HepG2 (cell line): ENCODE measurements at regions not wholly inside any gene's neighbourhood (a gene's known extent, or its start where the extent isn't known, plus 50 kb on each side); places are given as distances from the start of the nearest gene placed in this dataset.

Experiments used
- ATAC-seq: fragments of 200-7000 bp; cut with Tn5 transposase; 3 replicates; pipeline ENCODE4 v1.9.1; 2020; ENCODE audit warnings: mild to moderate bottlenecking, moderate library complexity
- BruUV-seq: library from RNA; stranded (reverse); fragments of 400-500 nt; replicated peaks from 2 replicates; lab custom pipeline; 2021; lab: Mats Ljungman, UMichigan
- CTCF ChIA-PET: fragments of 300-600 bp; formaldehyde crosslinking; extraction: SDS; loops from one replicate; lab custom pipeline; 2021; ENCODE audit warnings: low total read pairs, inconsistent platforms, low intra/inter-chr PET ratio; lab: Yijun Ruan, JAX
- POLR2A ChIA-PET: fragments of 350-600 bp; sonication (Branson Sonifier 250); formaldehyde crosslinking; loops from one replicate; lab custom pipeline; 2020; ENCODE audit warnings: antibody characterized with exemption, inconsistent platforms; lab: Yijun Ruan, JAX
- DNase-seq: peaks from one replicate; pipeline ENCODE4 v3.0.0-alpha.2; 2015; ENCODE audit warnings: low spot score
- FAIRE-seq: peaks from 3 replicates; lab custom pipeline; 2011; peaks lifted over from hg19 to GRCh38; lab: Jason Lieb, UNC
- H2AFZ ChIP-seq: one replicate; pipeline ENCODE4 v1.6.1; 2011; ENCODE audit warnings: low read length, inconsistent platforms
- H3K27ac ChIP-seq: fragments of 300-600 bp; 3 replicates; pipeline ENCODE4 v1.8.0; 2011; ENCODE audit warnings: mixed run types, mild to moderate bottlenecking, mixed read lengths, low read length, inconsistent platforms; ENCODE audit not compliant: insufficient read depth; ENCODE audit errors: extremely low read length
- H3K27me3 ChIP-seq, 2 experiments: fragments of 200-600 bp in 1 of 2; 2 replicates in 1 of 2; 3 replicates in 1 of 2; pipeline versions ENCODE4 v1.6.0 to v1.8.0; 2011; ENCODE audit warnings: low read length in 2 of 2, mild to moderate bottlenecking in 2 of 2, moderate library complexity in 2 of 2, inconsistent platforms in 1 of 2; ENCODE audit not compliant: insufficient read depth in 2 of 2, control insufficient read depth in 1 of 2
- H3K36me3 ChIP-seq, 2 experiments: fragments of 200-600 bp in 1 of 2; replicated peaks in 1 of 2; 2 replicates in 1 of 2; 3 replicates in 1 of 2; pipeline versions ENCODE4 v1.5.1 to v1.8.0; 2011; ENCODE audit warnings: low read length in 2 of 2, inconsistent platforms in 1 of 2; ENCODE audit not compliant: insufficient read depth in 2 of 2, control insufficient read depth in 1 of 2
- H3K4me1 ChIP-seq: 2 replicates; pipeline ENCODE4 v1.5.1; 2012; ENCODE audit warnings: low read length, inconsistent platforms; ENCODE audit not compliant: insufficient read depth
- H3K4me2 ChIP-seq: 2 replicates; pipeline ENCODE4 v1.6.0; 2011; ENCODE audit warnings: low read depth, low read length, inconsistent platforms
- H3K4me3 ChIP-seq, 3 experiments: fragments of 200-600 bp in 1 of 3; sonication (generic), shearing (Covaris generic) in 1 of 3; replicated peaks in 1 of 3; 2 replicates each; pipeline ENCODE4 v1.5.1; 2011 to 2016; ENCODE audit warnings: low read length in 3 of 3, inconsistent platforms in 2 of 3, low read depth in 2 of 3, mild to moderate bottlenecking in 2 of 3, control low read depth in 1 of 3, mixed read lengths in 1 of 3; ENCODE audit not compliant: insufficient read depth in 1 of 3
- H3K79me2 ChIP-seq: one replicate; pipeline ENCODE4 v1.6.1; 2011; ENCODE audit warnings: low read length, inconsistent platforms; ENCODE audit not compliant: insufficient read depth
- H3K9ac ChIP-seq: 2 replicates; pipeline ENCODE4 v1.6.0; 2011; ENCODE audit warnings: mild to moderate bottlenecking, low read depth, low read length, inconsistent platforms; ENCODE audit not compliant: insufficient read depth
- H3K9me3 ChIP-seq: 2 replicates; pipeline ENCODE4 v1.5.1; 2012; ENCODE audit warnings: mild to moderate bottlenecking, low read length
- H4K20me1 ChIP-seq: 2 replicates; pipeline ENCODE4 v1.6.0; 2011; ENCODE audit warnings: inconsistent platforms, mild to moderate bottlenecking, low read length, moderate library complexity; ENCODE audit not compliant: insufficient read depth
- ARNT ChIP-seq: fragments of 450-650 bp; IDR thresholded peaks from 2 replicates; pipeline ENCODE4 v1.6.1; 2017
- ATF7 ChIP-seq, 2 experiments: fragments of 450-650 bp in 1 of 2; sonication (generic) in 1 of 2; formaldehyde crosslinking in 1 of 2; IDR thresholded peaks; 2 replicates each; pipeline versions ENCODE4 v1.4.0 to v1.6.1; 2016 to 2020; ENCODE audit warnings: antibody characterized with exemption in 1 of 2, mild to moderate bottlenecking in 1 of 2, missing genetic modification reagents in 1 of 2
- CREB1 ChIP-seq, 2 experiments: fragments of 450-650 bp in 1 of 2; IDR thresholded peaks; 2 replicates each; pipeline ENCODE4 v1.6.1; 2016 to 2017; ENCODE audit warnings: control low read depth in 1 of 2, mild to moderate bottlenecking in 1 of 2, missing compliant biosample characterization in 1 of 2, missing genetic modification characterization in 1 of 2
- ETV6 ChIP-seq: sonication (generic); formaldehyde crosslinking; conservative IDR thresholded peaks from 2 replicates; pipeline ENCODE4 v1.4.0; 2020; ENCODE audit warnings: missing genetic modification reagents
- FOXP1 ChIP-seq, 2 experiments: fragments of 450-650 bp in 1 of 2; IDR thresholded peaks; 2 replicates each; pipeline ENCODE4 v1.6.1; 2017 to 2018; ENCODE audit warnings: antibody characterized with exemption in 1 of 2
- MIER3 ChIP-seq: IDR thresholded peaks from 2 replicates; pipeline ENCODE4 v1.6.1; 2016; ENCODE audit warnings: missing compliant biosample characterization, borderline replicate concordance
- NPAS2 ChIP-seq: sonication (generic); formaldehyde crosslinking; IDR thresholded peaks from 2 replicates; pipeline ENCODE4 v1.8.0; 2022; ENCODE audit warnings: mild to moderate bottlenecking, missing genetic modification reagents, borderline replicate concordance
- PAX8 ChIP-seq: sonication (generic); formaldehyde crosslinking; IDR thresholded peaks from 2 replicates; pipeline ENCODE4 v1.8.0; 2022; ENCODE audit warnings: mild to moderate bottlenecking, missing genetic modification reagents, borderline replicate concordance
- RAD21 ChIP-seq: fragments of 450-650 bp; formaldehyde crosslinking; IDR thresholded peaks from 2 replicates; pipeline ENCODE4 v1.5.0; 2020; ENCODE audit warnings: mild to moderate bottlenecking
- REPIN1 ChIP-seq: sonication (generic); formaldehyde crosslinking; IDR thresholded peaks from 2 replicates; pipeline ENCODE4 v1.8.0; 2022; ENCODE audit warnings: missing genetic modification reagents, low read depth, mild to moderate bottlenecking, borderline replicate concordance
- SMC3 ChIP-seq: IDR thresholded peaks from 2 replicates; pipeline ENCODE4 v1.6.1; 2011; ENCODE audit warnings: low read length, improper control_type of control experiment
- STAG1 ChIP-seq: sonication (generic); formaldehyde crosslinking; IDR thresholded peaks from 2 replicates; pipeline ENCODE4 v1.4.0; 2020; ENCODE audit warnings: missing genetic modification reagents
- TEAD3 ChIP-seq: optimal IDR thresholded peaks from 2 replicates; pipeline ENCODE3; 2016; ENCODE audit warnings: borderline replicate concordance
- ZNF207 ChIP-seq: fragments of 450-650 bp; IDR thresholded peaks from 2 replicates; pipeline ENCODE4 v1.6.1; 2016; ENCODE audit warnings: antibody characterized with exemption, borderline replicate concordance
- ZNF749 ChIP-seq: sonication (generic); formaldehyde crosslinking; IDR thresholded peaks from 2 replicates; pipeline ENCODE4 v1.8.0; 2022; ENCODE audit warnings: mild to moderate bottlenecking, missing genetic modification reagents, moderate library complexity, borderline replicate concordance
- ZSCAN25 ChIP-seq: sonication (generic); formaldehyde crosslinking; IDR thresholded peaks from 2 replicates; pipeline ENCODE4 v1.8.0; 2022; ENCODE audit warnings: mild to moderate bottlenecking, missing genetic modification reagents
- WGBS: methylation state at CpG from one replicate; pipeline ENCODE4 v1.1.6; 2017; ENCODE audit warnings: low lambda C conversion rate; 5-methylcytosine and 5-hydroxymethylcytosine counted together
- in situ Hi-C: cut with HindIII; loops from 2 replicates; pipeline ENCODE4 v1.10.0; 2017; ENCODE audit warnings: low pct_unique_long_range_greater_than_20kb; ENCODE audit not compliant: extremely low pct_ligation_motif_present
- intact Hi-C: fragments of 100-400 bp; cut with micrococcal nuclease; formaldehyde crosslinking; loops from one replicate; pipeline ENCODE4 v1.10.0; 2022; ENCODE audit not compliant: unreplicated experiment
- TF ChIP-seq, protein P1 (sequence below): fragments of 450-650 bp; IDR thresholded peaks from 2 replicates; pipeline ENCODE4 v1.6.1; 2016
- TF ChIP-seq, protein P2 (sequence below): sonication (generic); formaldehyde crosslinking; IDR thresholded peaks from 2 replicates; pipeline ENCODE4 v1.5.0; 2020; ENCODE audit warnings: missing genetic modification reagents

DNA sequence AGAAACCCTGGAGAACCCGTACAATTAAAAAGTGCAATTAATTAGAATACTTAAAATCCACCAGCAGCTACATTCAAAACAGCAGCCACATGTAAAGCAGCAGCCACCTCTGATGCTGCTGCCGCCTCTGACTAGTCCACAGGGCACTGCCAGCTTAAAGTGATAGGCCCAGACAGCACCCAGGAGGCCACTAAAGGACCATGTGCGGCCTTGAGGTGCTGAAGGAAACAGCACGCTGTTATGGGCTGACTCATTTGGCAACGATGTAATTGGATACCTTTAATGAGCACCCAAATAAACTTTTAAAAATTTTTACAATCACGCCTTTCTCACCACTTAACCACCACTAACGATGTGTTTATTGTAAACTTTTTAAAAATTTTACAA, 209.3 kb upstream of the NCKAP5 start (continued):
- no peak for TF ChIP-seq ZSCAN25
- TF ChIP-seq PAX8: no peak

DNA sequence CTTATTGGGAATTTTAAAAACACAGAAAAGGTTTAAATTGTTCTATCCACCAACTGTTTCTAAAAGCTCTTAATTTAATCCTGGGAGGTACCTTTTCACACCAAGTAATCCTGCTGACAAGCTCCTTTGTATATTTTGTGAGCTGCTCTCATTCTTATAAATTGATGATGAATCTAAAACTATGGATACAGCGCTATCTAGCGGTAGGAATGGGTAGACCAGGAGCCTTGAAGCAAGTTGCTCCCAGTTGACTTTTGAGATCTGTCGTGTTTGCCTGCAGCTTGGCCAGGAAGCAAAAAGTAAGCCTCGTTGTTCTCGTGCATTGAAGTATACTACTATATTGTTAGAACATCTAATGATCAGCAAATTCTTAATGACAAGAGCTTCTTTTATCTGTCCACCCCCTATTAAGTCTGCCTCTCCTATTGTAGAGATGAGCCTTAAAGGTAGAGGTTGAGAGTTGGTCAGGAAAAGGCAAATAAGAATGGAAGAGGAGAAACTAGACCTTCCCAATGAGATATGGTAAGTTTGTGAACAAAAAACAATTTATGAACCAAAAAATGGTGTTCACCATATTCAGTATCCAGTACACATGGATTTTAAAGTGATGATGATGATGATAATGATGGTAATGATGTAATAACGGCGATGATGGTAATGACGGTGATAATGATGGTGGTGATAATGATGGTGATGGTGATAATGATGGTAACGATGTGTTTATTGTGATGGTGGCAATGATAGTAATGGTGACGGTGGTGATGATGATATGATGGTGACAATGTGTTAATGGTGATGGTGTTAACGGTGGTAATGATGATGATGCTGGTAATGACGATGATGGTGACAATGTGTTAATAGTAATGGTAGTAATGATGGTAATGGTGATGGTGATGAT, 212.1 kb upstream of the NCKAP5 start:
- no peak overlapping the region for H2AFZ ChIP-seq
- CTCF ChIA-PET: interaction anchor here (1.4 kb wide), 2 partner anchors 261 to 1233 kb away, joined by 5 to 8 read pairs; no protein-coding TSS in a partner anchor
- H3K9ac ChIP-seq: no peak overlapping the region
- H3K4me3 ChIP-seq: no peak overlapping the region
- FAIRE-seq (peak; percentile 86), DNase-seq (peak; percentile 70), ATAC-seq (peak; percentile 83)
- no peak overlapping the region for H3K4me2 ChIP-seq
- no peaks in the 10 kb centered on the region for H4K20me1 ChIP-seq
- POLR2A ChIA-PET: no interaction called here
- in situ Hi-C loops: loop anchor here (5.0 kb wide), 1 partner anchor 263 kb away; no protein-coding TSS in a partner anchor
- intact Hi-C loops: loop anchor here (1.0 to 2.0 kb wide), 3 partner anchors 261 to 1234 kb away; no protein-coding TSS in a partner anchor
- peaks cover 0 to 5% of the 10 kb centered on the region in 2 experiments; a peak in 2 of 5 replicates for H3K27me3 ChIP-seq
- WGBS: 31% methylated on average over 12 of the region's 12 CpGs
- no peak overlapping the region for H3K27ac ChIP-seq
- no peaks in the 10 kb centered on the region for H3K36me3 ChIP-seq
- H3K79me2 ChIP-seq: no peaks in the 10 kb centered on the region
- peaks cover 9% of the 10 kb centered on the region for H3K4me1 ChIP-seq
- no peaks in the 10 kb centered on the region for H3K9me3 ChIP-seq
- no TSS peak for BruUV-seq
- TF ChIP-seq STAG1 (CRISPR knock-in tag): peak; percentile 82
- TF ChIP-seq ARNT: no peak
- peak; percentile 100 for TF ChIP-seq TEAD3 (CRISPR knock-in tag)
- no peak for TF ChIP-seq ZNF749 (CRISPR knock-in tag)
- TF ChIP-seq, protein P1, sequence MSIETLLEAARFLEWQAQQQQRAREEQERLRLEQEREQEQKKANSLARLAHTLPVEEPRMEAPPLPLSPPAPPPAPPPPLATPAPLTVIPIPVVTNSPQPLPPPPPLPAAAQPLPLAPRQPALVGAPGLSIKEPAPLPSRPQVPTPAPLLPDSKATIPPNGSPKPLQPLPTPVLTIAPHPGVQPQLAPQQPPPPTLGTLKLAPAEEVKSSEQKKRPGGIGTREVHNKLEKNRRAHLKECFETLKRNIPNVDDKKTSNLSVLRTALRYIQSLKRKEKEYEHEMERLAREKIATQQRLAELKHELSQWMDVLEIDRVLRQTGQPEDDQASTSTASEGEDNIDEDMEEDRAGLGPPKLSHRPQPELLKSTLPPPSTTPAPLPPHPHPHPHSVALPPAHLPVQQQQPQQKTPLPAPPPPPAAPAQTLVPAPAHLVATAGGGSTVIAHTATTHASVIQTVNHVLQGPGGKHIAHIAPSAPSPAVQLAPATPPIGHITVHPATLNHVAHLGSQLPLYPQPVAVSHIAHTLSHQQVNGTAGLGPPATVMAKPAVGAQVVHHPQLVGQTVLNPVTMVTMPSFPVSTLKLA: peak; percentile 24; the same call in 1 of the 2 replicates
- peak; percentile 59 for TF ChIP-seq SMC3
- TF ChIP-seq, protein P2, sequence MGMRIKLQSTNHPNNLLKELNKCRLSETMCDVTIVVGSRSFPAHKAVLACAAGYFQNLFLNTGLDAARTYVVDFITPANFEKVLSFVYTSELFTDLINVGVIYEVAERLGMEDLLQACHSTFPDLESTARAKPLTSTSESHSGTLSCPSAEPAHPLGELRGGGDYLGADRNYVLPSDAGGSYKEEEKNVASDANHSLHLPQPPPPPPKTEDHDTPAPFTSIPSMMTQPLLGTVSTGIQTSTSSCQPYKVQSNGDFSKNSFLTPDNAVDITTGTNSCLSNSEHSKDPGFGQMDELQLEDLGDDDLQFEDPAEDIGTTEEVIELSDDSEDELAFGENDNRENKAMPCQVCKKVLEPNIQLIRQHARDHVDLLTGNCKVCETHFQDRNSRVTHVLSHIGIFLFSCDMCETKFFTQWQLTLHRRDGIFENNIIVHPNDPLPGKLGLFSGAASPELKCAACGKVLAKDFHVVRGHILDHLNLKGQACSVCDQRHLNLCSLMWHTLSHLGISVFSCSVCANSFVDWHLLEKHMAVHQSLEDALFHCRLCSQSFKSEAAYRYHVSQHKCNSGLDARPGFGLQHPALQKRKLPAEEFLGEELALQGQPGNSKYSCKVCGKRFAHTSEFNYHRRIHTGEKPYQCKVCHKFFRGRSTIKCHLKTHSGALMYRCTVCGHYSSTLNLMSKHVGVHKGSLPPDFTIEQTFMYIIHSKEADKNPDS (CRISPR knock-in tag): no peak
- TF ChIP-seq ATF7 (IDR thresholded peaks at IDR 0.05): peak; percentile 95
- TF ChIP-seq ATF7 (CRISPR knock-in tag; IDR thresholded peaks at IDR 0.05): no peak
- peak; percentile 53; the same call in 1 of the 2 replicates for TF ChIP-seq RAD21
- TF ChIP-seq ZNF207: no peak
- 0 out of 2 replicates have a peak, but pooled peaks have one; percentile 2 for TF ChIP-seq FOXP1 (IDR thresholded peaks at IDR 0.05)
- no peak for TF ChIP-seq FOXP1 (CRISPR knock-in tag; IDR thresholded peaks at IDR 0.05)
- peak; percentile 95 for TF ChIP-seq CREB1 (IDR thresholded peaks at IDR 0.05)
- no peak for TF ChIP-seq CREB1 (CRISPR knock-in tag; IDR thresholded peaks at IDR 0.05)
- TF ChIP-seq ETV6 (CRISPR knock-in tag): no peak
- no peak for TF ChIP-seq MIER3
- no peak for TF ChIP-seq NPAS2 (CRISPR knock-in tag)
- TF ChIP-seq REPIN1: peak; percentile 27; the same call in 1 of the 2 replicates
